ENCODE measurements at regions not wholly inside any gene's neighbourhood (a gene's known extent, or its start where the extent isn't known, plus 50 kb on each side); places are given as distances from the start of the nearest gene placed in this dataset.

- TF ChIP-seq CTCF (IDR thresholded peaks at IDR 0.05; ENCODE audit: insufficient read depth, low read depth, low read length) = peak; percentile 87
- TF ChIP-seq EZH2 (IDR thresholded peaks at IDR 0.05; ENCODE audit: insufficient read depth, low read length) = no peak
Measured at GRCh38 chr5:42889311-42889933, 77.7 kb upstream of the SELENOP start.
